H1 (cell line): ENCODE measurements at regions not wholly inside any gene's neighbourhood (a gene's known extent, or its start where the extent isn't known, plus 50 kb on each side); places are given as distances from the start of the nearest gene placed in this dataset.

Experiments used
- BACH1 ChIP-seq: IDR thresholded peaks from 2 replicates; pipeline ENCODE4 v1.6.1; 2012; ENCODE audit warnings: low read length, improper control_type of control experiment
- MAFK ChIP-seq: IDR thresholded peaks from 2 replicates; pipeline ENCODE4 v1.6.1; 2012; ENCODE audit warnings: low read depth, mild to moderate bottlenecking, improper control_type of control experiment, low read length
- RAD21 ChIP-seq, 2 experiments: IDR thresholded peaks in 1 of 2; conservative IDR thresholded peaks in 1 of 2; 2 replicates each; pipeline ENCODE4 v1.6.1; 2011; ENCODE audit warnings: low read depth in 2 of 2, low read length in 2 of 2, improper control_type of control experiment in 1 of 2, inconsistent platforms in 1 of 2, mild to moderate bottlenecking in 1 of 2, moderate library complexity in 1 of 2
- RBBP5 ChIP-seq: IDR thresholded peaks from 2 replicates; pipeline ENCODE4 v1.7.1; 2012; ENCODE audit warnings: low read depth, mild to moderate bottlenecking, inconsistent platforms, low read length, moderate library complexity, borderline replicate concordance
- YY1 ChIP-seq: IDR thresholded peaks from 2 replicates; pipeline ENCODE4 v1.6.1; 2011; ENCODE audit warnings: low read depth, mild to moderate bottlenecking, low read length
- TF ChIP-seq, protein P1 (sequence below): IDR thresholded peaks from 2 replicates; pipeline ENCODE4 v1.6.1; 2011; ENCODE audit warnings: low read depth, mild to moderate bottlenecking, low read length; ENCODE audit not compliant: insufficient read depth

- no peak for TF ChIP-seq RAD21 (IDR thresholded peaks at IDR 0.05 in 1 of 2, conservative IDR thresholded peaks at IDR 0.05 in 1 of 2; ENCODE audit: low read depth in 2 of 2, low read length in 2 of 2)
- TF ChIP-seq MAFK = no peak
- no peak for TF ChIP-seq YY1
- no peak for TF ChIP-seq BACH1
- TF ChIP-seq RBBP5 = no peak
- TF ChIP-seq, protein P1, sequence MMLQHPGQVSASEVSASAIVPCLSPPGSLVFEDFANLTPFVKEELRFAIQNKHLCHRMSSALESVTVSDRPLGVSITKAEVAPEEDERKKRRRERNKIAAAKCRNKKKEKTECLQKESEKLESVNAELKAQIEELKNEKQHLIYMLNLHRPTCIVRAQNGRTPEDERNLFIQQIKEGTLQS = no peak
Measured at GRCh38 chr20:20896606-20897005, 184.2 kb upstream of the RALGAPA2 start (continued).
